SK-N-SH (cell line): ENCODE measurements at regions not wholly inside any gene's neighbourhood (a gene's known extent, or its start where the extent isn't known, plus 50 kb on each side); places are given as distances from the start of the nearest gene placed in this dataset.

ENCODE experiments used
- EP300 ChIP-seq, 2 experiments: IDR thresholded peaks; 2 replicates each; pipeline versions ENCODE4 v1.4.0 to v1.6.1; 2012; ENCODE audit warnings: borderline replicate concordance in 1 of 2, low read depth in 1 of 2, low read length in 1 of 2
- EZH2phosphoT487 ChIP-seq: fragments of 200-600 bp; sonication (generic); IDR thresholded peaks from 2 replicates; pipeline ENCODE4 v1.6.1; 2017; ENCODE audit warnings: low read depth, mixed run types, mild to moderate bottlenecking, antibody characterized with exemption, moderate library complexity, borderline replicate concordance
- GABPA ChIP-seq: IDR thresholded peaks from 2 replicates; pipeline ENCODE4 v1.4.0; 2012; ENCODE audit warnings: low read depth, mild to moderate bottlenecking
- JUND ChIP-seq: IDR thresholded peaks from 2 replicates; pipeline ENCODE4 v1.4.0; 2012
- MXI1 ChIP-seq: IDR thresholded peaks from 2 replicates; pipeline ENCODE4 v1.6.1; 2012; ENCODE audit warnings: mild to moderate bottlenecking, low read depth, low read length, improper control_type of control experiment
- POLR2AphosphoS5 ChIP-seq: IDR thresholded peaks from 2 replicates; pipeline ENCODE4 v1.6.1; 2012; ENCODE audit warnings: low read depth, low read length
- RAD21 ChIP-seq: IDR thresholded peaks from 2 replicates; pipeline ENCODE4 v1.6.1; 2012; ENCODE audit warnings: mild to moderate bottlenecking, low read length
- RFX5 ChIP-seq: IDR thresholded peaks from 2 replicates; pipeline ENCODE4 v1.6.1; 2012; ENCODE audit warnings: mild to moderate bottlenecking, improper control_type of control experiment, low read length
- SIN3A ChIP-seq: IDR thresholded peaks from 2 replicates; pipeline ENCODE4 v1.6.1; 2012; ENCODE audit warnings: low read depth, mild to moderate bottlenecking, low read length, moderate library complexity, borderline replicate concordance
- TEAD4 ChIP-seq: IDR thresholded peaks from 2 replicates; pipeline ENCODE4 v1.4.0; 2012; ENCODE audit warnings: mild to moderate bottlenecking, borderline replicate concordance; ENCODE audit not compliant: insufficient read depth
- TF ChIP-seq, protein P1 (sequence below): fragments of 200-600 bp; sonication (generic); IDR thresholded peaks from 2 replicates; pipeline ENCODE4 v1.6.1; 2017; ENCODE audit warnings: antibody characterized with exemption, mild to moderate bottlenecking, moderate library complexity
- TF ChIP-seq, protein P2 (sequence below): fragments of 150-350 bp; IDR thresholded peaks from 2 replicates; pipeline ENCODE4 v1.6.1; 2017; ENCODE audit warnings: antibody characterized with exemption, low read length, low read depth, borderline replicate concordance
- TF ChIP-seq, protein P3 (sequence below): IDR thresholded peaks from 2 replicates; pipeline ENCODE4 v1.6.1; 2012; ENCODE audit warnings: mild to moderate bottlenecking, low read depth, low read length, moderate library complexity

DNA sequence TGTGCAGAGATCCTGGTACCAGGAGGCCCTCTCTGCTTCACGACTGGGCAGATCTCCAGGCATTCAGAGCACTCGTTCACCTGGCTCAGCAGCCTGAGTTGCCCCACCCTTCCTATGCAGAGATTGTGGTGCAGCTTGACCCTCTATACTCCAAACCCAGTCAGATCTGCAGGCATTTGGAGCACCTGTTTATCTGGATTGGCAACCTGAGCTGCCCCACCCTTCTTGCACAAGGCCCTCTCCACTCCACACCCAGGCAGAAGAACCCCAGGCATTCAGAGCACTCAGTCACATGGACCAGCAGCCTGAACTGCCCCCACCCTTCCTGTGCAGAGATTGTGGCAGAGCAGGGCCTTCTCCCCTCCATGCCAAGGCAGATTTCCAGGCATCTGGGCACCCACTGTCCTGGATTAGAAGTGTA, 88.4 kb upstream of the CDH5 start:
- no peak for TF ChIP-seq POLR2AphosphoS5
- TF ChIP-seq, protein P1, sequence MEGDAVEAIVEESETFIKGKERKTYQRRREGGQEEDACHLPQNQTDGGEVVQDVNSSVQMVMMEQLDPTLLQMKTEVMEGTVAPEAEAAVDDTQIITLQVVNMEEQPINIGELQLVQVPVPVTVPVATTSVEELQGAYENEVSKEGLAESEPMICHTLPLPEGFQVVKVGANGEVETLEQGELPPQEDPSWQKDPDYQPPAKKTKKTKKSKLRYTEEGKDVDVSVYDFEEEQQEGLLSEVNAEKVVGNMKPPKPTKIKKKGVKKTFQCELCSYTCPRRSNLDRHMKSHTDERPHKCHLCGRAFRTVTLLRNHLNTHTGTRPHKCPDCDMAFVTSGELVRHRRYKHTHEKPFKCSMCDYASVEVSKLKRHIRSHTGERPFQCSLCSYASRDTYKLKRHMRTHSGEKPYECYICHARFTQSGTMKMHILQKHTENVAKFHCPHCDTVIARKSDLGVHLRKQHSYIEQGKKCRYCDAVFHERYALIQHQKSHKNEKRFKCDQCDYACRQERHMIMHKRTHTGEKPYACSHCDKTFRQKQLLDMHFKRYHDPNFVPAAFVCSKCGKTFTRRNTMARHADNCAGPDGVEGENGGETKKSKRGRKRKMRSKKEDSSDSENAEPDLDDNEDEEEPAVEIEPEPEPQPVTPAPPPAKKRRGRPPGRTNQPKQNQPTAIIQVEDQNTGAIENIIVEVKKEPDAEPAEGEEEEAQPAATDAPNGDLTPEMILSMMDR: no peak
- no peak for TF ChIP-seq JUND
- TF ChIP-seq, protein P2, sequence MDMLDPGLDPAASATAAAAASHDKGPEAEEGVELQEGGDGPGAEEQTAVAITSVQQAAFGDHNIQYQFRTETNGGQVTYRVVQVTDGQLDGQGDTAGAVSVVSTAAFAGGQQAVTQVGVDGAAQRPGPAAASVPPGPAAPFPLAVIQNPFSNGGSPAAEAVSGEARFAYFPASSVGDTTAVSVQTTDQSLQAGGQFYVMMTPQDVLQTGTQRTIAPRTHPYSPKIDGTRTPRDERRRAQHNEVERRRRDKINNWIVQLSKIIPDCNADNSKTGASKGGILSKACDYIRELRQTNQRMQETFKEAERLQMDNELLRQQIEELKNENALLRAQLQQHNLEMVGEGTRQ: no peak
- no peak for TF ChIP-seq MXI1
- TF ChIP-seq EP300 (IDR thresholded peaks at IDR 0.05; ENCODE audit: borderline replicate concordance in 1 of 2, low read depth in 1 of 2, low read length in 1 of 2): no peak
- TF ChIP-seq RFX5: no peak
- no peak for TF ChIP-seq RAD21
- TF ChIP-seq EZH2phosphoT487: no peak
- TF ChIP-seq, protein P3, sequence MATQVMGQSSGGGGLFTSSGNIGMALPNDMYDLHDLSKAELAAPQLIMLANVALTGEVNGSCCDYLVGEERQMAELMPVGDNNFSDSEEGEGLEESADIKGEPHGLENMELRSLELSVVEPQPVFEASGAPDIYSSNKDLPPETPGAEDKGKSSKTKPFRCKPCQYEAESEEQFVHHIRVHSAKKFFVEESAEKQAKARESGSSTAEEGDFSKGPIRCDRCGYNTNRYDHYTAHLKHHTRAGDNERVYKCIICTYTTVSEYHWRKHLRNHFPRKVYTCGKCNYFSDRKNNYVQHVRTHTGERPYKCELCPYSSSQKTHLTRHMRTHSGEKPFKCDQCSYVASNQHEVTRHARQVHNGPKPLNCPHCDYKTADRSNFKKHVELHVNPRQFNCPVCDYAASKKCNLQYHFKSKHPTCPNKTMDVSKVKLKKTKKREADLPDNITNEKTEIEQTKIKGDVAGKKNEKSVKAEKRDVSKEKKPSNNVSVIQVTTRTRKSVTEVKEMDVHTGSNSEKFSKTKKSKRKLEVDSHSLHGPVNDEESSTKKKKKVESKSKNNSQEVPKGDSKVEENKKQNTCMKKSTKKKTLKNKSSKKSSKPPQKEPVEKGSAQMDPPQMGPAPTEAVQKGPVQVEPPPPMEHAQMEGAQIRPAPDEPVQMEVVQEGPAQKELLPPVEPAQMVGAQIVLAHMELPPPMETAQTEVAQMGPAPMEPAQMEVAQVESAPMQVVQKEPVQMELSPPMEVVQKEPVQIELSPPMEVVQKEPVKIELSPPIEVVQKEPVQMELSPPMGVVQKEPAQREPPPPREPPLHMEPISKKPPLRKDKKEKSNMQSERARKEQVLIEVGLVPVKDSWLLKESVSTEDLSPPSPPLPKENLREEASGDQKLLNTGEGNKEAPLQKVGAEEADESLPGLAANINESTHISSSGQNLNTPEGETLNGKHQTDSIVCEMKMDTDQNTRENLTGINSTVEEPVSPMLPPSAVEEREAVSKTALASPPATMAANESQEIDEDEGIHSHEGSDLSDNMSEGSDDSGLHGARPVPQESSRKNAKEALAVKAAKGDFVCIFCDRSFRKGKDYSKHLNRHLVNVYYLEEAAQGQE: no peak
- no peak for TF ChIP-seq TEAD4
- TF ChIP-seq SIN3A: no peak
- TF ChIP-seq GABPA: no peak
